GM12865 (cell line): ENCODE measurements at regions not wholly inside any gene's neighbourhood (a gene's known extent, or its start where the extent isn't known, plus 50 kb on each side); places are given as distances from the start of the nearest gene placed in this dataset.

Experiments
- DNase-seq: peaks from one replicate; pipeline ENCODE4 v3.0.0; 2010; ENCODE audit warnings: low read depth
- H3K4me3 ChIP-seq: 2 replicates; pipeline ENCODE4 v1.5.1; 2011; ENCODE audit warnings: mild to moderate bottlenecking, low read depth, low read length, control low read depth
- TF ChIP-seq, protein P1 (sequence below): IDR thresholded peaks from 2 replicates; pipeline ENCODE4 v1.5.1; 2011; ENCODE audit warnings: low read length, control low read depth, low read depth, inconsistent platforms; ENCODE audit not compliant: insufficient read depth; ENCODE audit errors: missing control alignments

- DNase-seq, result no peak
- no peak overlapping the region for H3K4me3 ChIP-seq
- TF ChIP-seq, protein P1, sequence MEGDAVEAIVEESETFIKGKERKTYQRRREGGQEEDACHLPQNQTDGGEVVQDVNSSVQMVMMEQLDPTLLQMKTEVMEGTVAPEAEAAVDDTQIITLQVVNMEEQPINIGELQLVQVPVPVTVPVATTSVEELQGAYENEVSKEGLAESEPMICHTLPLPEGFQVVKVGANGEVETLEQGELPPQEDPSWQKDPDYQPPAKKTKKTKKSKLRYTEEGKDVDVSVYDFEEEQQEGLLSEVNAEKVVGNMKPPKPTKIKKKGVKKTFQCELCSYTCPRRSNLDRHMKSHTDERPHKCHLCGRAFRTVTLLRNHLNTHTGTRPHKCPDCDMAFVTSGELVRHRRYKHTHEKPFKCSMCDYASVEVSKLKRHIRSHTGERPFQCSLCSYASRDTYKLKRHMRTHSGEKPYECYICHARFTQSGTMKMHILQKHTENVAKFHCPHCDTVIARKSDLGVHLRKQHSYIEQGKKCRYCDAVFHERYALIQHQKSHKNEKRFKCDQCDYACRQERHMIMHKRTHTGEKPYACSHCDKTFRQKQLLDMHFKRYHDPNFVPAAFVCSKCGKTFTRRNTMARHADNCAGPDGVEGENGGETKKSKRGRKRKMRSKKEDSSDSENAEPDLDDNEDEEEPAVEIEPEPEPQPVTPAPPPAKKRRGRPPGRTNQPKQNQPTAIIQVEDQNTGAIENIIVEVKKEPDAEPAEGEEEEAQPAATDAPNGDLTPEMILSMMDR, result no peak
Measured at GRCh38 chr1:80066060-80066459, 1059.5 kb upstream of the ADGRL4 start.

GRCh38 chr1:80064524-80064923 lies 1058.0 kb upstream of the ADGRL4 start:
- DNase-seq, result no peak
- TF ChIP-seq, protein P1, result no peak
- H3K4me3 ChIP-seq, result no peak overlapping the region

DNA sequence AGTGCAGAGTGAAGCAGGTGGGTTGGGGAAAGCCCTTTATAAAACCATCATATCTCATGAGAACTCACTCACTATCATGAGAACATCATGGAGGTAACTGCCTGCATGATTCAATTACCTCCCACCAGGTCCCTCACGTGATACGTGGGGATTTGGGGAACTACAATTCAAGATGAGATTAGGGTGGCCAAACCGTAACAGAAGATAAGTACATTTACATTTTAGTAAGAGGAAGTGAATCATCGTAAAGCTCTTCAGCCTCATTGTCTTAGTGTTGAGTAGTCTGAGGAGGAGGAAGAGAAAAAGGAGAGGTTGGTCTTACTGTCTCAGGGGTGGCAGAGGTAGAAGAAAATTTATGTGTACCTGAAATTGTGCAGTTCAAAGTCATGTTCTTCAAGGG lies 1053.4 kb upstream of the ADGRL4 start:
- DNase-seq, result no peak
- no peak overlapping the region for H3K4me3 ChIP-seq
- TF ChIP-seq, protein P1, result no peak

DNA sequence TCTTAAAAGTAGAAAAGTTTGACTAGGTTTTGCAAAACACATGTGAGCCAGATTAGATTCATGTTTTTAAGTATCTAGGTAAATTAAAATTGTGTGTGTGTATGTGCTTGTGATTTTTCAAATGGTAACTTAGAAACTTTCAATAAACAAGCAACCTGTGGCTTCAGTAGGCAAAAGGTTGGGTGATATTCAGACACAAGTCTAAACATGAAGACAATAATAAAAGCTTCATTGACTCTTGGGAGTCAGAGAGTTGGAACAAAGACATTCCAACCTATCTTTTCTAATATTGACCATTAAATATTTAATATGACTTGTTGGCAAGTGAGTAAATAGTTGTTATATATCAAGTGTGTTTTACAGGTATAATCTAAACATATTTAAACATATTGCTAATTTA lies 1049.6 kb upstream of the ADGRL4 start:
- DNase-seq, result no peak
- no peak overlapping the region for H3K4me3 ChIP-seq
- TF ChIP-seq, protein P1, result no peak

DNA sequence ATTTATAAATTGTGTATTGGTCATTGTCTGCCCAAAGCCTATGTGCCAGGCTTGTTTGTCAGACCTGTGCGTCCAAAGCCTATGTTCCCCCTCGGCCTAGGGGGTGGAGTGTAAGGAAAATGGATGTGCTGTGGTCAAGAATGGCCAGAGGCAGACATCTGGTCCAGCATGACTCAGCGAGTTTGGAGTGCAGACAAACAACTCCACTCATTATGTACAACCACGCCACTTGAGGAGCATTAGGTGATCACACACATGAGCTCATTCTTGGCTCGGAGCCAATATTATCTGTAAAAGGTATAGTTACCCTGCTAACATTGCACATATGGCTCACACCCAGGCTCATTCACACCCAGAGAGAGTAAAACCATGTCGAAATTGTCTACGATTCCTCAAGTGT lies 1047.6 kb upstream of the ADGRL4 start:
- DNase-seq, result no peak
- TF ChIP-seq, protein P1, result no peak
- H3K4me3 ChIP-seq, result no peak overlapping the region

- no peak for DNase-seq
- no peak overlapping the region for H3K4me3 ChIP-seq
- TF ChIP-seq, protein P1, result no peak
Measured at GRCh38 chr1:80053613-80054012, 1047.1 kb upstream of the ADGRL4 start.

GRCh38 chr1:80050523-80050922 lies 1044.0 kb upstream of the ADGRL4 start:
- H3K4me3 ChIP-seq, result no peak overlapping the region
- TF ChIP-seq, protein P1, result no peak
- no peak for DNase-seq
